ENCODE measurements at regions not wholly inside any gene's neighbourhood (a gene's known extent, or its start where the extent isn't known, plus 50 kb on each side); places are given as distances from the start of the nearest gene placed in this dataset.

- Histone ChIP-seq H3K27me3 (no peaks in the 10 kb centered on the region), H3K27ac (replicated peaks in 1 of 4) (no peak overlapping the region), H3K36me3 (no peaks in the 10 kb centered on the region), H3K9me3 (no peaks in the 10 kb centered on the region), H3K4me1 (no peaks in the 10 kb centered on the region), H3K4me3 (no peak overlapping the region)
- WGBS, result 57% methylated on average over 6 of the region's 6 CpGs
- no peak for TF ChIP-seq EP300 (IDR thresholded peaks at IDR 0.05)
- TF ChIP-seq CTCF (IDR thresholded peaks at IDR 0.05), result no peak
- no peak for TF ChIP-seq POLR2A (IDR thresholded peaks at IDR 0.05; ENCODE audit: low read depth)
- TF ChIP-seq POLR2AphosphoS5 (IDR thresholded peaks at IDR 0.05), result no peak
- intact Hi-C loops (cut with DNase I), result no loop called here
- no peak for DNase-seq (ENCODE audit: extremely low spot score)
Observed at GRCh38 chr3:103002425-103003176, 567.8 kb downstream of the ZPLD1 start.

DNA sequence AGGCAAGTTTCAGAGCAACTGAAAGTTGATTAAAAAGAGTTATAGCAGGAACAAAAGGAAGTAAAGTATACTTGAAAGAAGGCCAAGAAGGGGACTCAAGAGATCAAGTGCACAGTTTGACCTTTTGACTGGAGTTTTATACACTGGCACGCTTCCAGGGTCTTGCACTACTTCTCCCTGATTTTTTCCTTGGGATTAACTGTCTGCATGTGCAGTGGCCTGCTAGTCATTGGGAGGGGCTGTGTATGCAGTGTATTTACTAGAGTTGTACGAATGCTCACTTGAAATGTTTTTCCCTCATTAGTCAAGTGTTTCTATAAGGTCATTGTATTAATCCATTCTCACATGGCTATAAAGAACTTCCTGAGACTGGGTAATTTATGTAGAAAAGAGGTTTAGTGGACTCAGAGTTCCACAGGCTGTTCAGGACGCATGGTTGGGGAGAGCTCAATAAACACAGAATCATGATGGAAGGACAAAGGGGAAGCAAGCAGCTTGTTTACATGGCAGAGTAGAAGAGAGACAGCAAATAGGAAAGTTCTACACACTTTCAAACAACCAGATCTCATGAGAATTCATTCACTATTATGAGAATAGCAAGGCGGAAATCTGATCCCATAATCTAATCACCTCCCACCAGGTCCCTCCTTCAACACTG lies 571.8 kb downstream of the ZPLD1 start:
- no peaks in the 10 kb centered on the region for H3K36me3 ChIP-seq
- no peaks in the 10 kb centered on the region for H3K27me3 ChIP-seq
- WGBS, result 78% methylated on average over 4 of the region's 4 CpGs
- no peak for DNase-seq (ENCODE audit: extremely low spot score)
- intact Hi-C loops (cut with DNase I), result no loop called here
- H3K27ac ChIP-seq (replicated peaks in 1 of 4), result no peak overlapping the region
- H3K4me3 ChIP-seq, result no peak overlapping the region
- no peak for TF ChIP-seq POLR2AphosphoS5 (IDR thresholded peaks at IDR 0.05)
- TF ChIP-seq CTCF (IDR thresholded peaks at IDR 0.05), result no peak
- TF ChIP-seq POLR2A (IDR thresholded peaks at IDR 0.05; ENCODE audit: low read depth), result no peak
- TF ChIP-seq EP300 (IDR thresholded peaks at IDR 0.05), result no peak
- no peaks in the 10 kb centered on the region for H3K9me3 ChIP-seq
- H3K4me1 ChIP-seq, result no peaks in the 10 kb centered on the region

- Histone ChIP-seq H3K27me3 (no peaks in the 10 kb centered on the region), H3K27ac (replicated peaks in 1 of 4) (no peak overlapping the region), H3K36me3 (no peaks in the 10 kb centered on the region), H3K4me3 (no peak overlapping the region), H3K4me1 (no peaks in the 10 kb centered on the region), H3K9me3 (no peaks in the 10 kb centered on the region)
- no peak for TF ChIP-seq POLR2AphosphoS5 (IDR thresholded peaks at IDR 0.05)
- TF ChIP-seq CTCF (IDR thresholded peaks at IDR 0.05), result no peak
- no peak for TF ChIP-seq POLR2A (IDR thresholded peaks at IDR 0.05; ENCODE audit: low read depth)
- TF ChIP-seq EP300 (IDR thresholded peaks at IDR 0.05), result no peak
- no peak for DNase-seq (ENCODE audit: extremely low spot score)
- intact Hi-C loops (cut with DNase I), result no loop called here
Observed at GRCh38 chr3:103009609-103010008, 574.8 kb downstream of the ZPLD1 start.

DNA sequence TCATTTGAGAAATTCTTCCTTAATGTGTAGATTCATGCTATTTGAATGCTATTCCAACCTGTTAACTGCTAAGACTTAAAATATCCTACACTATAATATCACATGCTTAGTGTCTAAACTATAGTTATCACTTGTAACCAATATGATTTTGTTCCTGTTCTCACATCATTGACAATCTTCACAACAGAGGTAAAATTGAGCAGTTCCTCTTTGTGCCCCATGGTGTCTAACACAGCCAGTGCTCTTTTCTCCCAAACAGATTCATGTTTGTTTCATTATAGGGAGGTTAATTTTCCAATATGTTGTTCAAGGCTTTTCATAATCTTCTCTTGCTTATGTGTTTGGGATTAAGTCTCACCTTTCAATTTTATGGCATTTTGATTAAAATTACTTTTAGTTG lies 591.1 kb downstream of the ZPLD1 start:
- Histone ChIP-seq H3K4me3 (no peak overlapping the region), H3K9me3 (no peaks in the 10 kb centered on the region), H3K4me1 (no peaks in the 10 kb centered on the region), H3K36me3 (no peaks in the 10 kb centered on the region), H3K27me3 (no peaks in the 10 kb centered on the region), H3K27ac (replicated peaks in 1 of 4) (no peak overlapping the region)
- DNase-seq (ENCODE audit: extremely low spot score), result no peak
- TF ChIP-seq CTCF (IDR thresholded peaks at IDR 0.05) (no peak), EP300 (IDR thresholded peaks at IDR 0.05) (no peak), POLR2AphosphoS5 (IDR thresholded peaks at IDR 0.05) (no peak), POLR2A (IDR thresholded peaks at IDR 0.05; ENCODE audit: low read depth) (no peak)
- intact Hi-C loops (cut with DNase I), result no loop called here
